H54 (cell line): ENCODE measurements at regions not wholly inside any gene's neighbourhood (a gene's known extent, or its start where the extent isn't known, plus 50 kb on each side); places are given as distances from the start of the nearest gene placed in this dataset.

Source experiments
- DNase-seq: peaks from one replicate; pipeline ENCODE4 v3.0.0; 2011; ENCODE audit warnings: low spot score, mixed read lengths; ENCODE audit not compliant: insufficient read length
- FAIRE-seq: peaks from 3 replicates; lab custom pipeline; 2011; peaks lifted over from hg19 to GRCh38; lab: Jason Lieb, UNC
- POLR2A ChIP-seq: IDR thresholded peaks from 2 replicates; pipeline ENCODE4 v1.6.1; 2011; ENCODE audit warnings: low read depth, mild to moderate bottlenecking, low read length

DNA sequence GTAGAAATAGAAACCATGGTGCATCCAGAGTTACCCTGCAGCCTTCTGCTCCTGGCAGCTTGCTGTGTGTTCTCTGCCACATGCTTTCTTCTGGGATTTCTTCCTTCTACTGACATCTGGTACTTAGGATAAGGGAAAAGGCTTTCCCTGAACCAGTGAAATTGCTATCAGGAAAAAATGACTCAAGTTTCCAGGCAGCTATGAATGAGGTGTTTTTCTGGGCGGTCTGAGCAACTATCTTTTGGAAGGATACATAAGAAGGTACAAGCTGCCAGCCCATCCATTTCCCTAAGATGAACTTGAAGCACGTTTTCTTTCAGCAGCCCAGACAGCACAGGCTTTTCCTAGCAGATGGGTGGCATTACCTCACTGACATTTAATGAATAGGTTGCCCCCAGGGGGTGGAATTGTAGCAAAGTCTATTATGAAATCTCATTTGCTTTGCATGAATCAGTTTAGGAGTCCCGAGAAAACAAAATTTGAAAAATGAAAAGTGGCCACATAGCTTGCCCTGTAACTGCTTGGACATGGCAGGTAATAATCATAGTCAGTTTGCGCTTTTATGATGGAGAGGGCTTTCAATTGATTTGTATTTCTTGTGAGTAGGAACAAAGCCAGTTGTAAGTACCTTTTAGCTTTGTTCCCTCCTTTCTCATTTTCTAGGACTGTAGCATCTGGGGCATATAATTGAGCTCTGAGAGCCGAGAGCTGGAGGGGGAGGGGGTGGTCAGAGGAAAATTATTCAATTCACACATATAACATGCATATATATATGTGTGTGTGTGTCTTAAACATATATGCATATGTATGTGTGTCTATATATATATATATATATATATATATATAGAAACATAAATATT, 108.5 kb downstream of the C9orf152 start:
- peak; percentile 27 for FAIRE-seq
- TF ChIP-seq POLR2A: no peak
- DNase-seq: no peak

DNA sequence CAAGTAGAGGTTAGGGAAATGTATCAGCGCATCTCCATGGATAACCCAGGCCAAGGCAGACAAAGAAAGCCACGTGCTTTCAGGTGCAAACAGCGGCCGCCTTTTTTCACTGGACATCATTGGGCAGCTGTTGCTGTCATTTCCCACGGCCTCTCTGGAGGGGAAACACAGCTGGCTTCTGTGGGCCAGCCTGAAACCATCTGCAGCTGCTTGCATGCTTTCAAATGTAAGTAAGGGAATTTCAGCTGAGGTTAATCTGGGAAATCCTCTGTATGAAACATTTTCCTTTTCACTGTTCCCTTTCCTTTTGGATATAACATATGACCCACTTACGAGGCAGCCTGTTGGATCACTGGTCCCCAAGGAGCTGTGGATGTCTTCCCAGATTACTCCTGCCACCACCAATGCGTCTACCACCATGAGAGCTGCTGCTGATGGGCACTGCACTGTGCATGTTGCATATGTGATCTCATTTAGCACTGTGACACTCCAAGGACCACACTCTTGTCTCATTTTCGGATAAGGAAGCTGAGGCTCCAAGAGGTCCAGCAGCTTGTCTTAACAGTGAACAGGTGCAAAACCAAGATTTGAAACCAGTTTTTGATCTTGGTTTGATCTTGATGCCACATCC, 106.3 kb downstream of the C9orf152 start:
- no peak for DNase-seq
- no peak for TF ChIP-seq POLR2A
- FAIRE-seq: no peak

DNA sequence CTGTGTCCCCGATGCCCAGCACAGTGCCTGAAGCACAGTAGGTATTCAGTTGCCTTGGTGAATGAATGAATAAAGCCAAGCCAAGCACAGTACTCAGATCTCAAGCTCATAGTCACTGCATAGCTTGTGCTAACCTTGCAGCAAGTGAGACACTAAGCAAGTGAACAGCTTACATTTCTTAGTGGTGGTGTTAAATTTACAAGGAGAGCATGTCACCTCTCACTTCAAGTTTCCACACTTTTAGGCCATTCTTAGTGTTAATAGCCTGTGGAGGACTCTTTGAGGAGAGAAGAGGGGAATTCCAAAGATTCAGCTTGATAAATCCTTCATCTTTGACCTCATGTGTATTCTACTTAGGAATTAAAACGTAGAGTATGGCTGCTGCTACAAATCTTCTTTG, 104.7 kb downstream of the C9orf152 start:
- FAIRE-seq (no peak), DNase-seq (no peak)
- no peak for TF ChIP-seq POLR2A

DNA sequence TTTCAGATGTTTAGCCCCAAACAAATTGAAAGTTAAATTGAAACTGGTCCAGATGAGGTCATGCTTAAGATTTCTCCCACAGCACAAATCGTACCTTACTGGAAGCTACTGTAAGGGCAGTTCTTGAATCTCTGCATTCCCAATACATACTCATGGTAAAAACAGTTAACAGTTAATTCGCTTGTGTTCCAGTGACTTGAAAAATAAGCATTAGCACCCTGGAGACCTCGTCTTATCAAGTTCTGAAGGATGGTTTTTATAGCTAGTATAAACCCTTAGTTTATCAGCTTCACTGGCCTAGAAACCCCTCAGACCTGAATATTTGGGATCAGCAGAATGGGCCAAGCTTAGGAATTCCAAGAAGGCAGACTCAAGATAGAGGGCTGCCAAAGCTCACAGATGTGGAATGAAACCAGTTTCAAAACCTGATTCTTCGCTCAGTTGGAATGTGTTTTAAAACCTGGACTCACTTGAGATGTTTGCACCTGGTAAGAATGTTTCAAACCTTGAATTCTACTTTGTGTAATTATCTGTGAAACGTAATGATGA, 103.6 kb downstream of the C9orf152 start:
- FAIRE-seq: no peak
- DNase-seq: no peak
- TF ChIP-seq POLR2A: no peak

DNA sequence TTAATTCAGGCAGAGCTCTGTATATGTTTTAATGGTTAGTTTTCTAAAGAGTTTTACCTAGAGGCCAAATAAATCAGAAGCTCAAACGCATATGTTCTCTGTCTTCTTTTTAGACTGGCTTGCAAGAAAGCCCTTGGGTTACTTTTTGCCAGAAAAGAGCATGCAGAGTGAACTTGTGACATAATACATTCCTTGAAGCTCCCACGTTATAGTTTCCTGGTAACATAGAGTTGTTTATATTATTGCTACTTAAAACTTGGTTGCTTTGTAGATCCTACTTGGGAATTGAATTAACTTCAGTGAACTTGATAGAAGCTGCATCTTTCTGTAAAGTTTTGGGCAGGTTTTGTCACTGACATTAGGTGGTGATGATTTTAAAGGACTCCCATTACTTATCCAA, 102.9 kb downstream of the C9orf152 start:
- TF ChIP-seq POLR2A: no peak
- no peak for FAIRE-seq
- DNase-seq: no peak

DNA sequence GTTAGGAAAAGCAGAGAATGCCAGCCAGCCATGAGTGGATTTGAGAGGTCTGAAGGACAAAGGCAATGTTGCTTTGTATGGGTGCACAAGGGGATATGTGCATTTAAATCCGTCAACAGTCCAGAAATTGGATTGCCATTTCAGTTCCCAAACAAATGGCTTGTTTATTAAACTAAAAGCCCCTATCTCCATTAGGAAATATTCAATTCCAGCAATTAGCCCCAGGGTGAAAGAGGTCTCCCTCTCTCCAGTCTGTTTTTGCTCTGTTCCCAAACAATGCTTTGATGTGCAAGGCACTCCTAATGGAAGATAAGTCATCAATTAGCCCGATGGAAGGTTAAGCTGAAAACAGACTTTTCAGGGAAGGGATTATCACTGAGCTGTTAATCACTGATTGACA, 101.3 kb downstream of the C9orf152 start:
- FAIRE-seq (no peak), DNase-seq (no peak)
- TF ChIP-seq POLR2A: no peak

DNA sequence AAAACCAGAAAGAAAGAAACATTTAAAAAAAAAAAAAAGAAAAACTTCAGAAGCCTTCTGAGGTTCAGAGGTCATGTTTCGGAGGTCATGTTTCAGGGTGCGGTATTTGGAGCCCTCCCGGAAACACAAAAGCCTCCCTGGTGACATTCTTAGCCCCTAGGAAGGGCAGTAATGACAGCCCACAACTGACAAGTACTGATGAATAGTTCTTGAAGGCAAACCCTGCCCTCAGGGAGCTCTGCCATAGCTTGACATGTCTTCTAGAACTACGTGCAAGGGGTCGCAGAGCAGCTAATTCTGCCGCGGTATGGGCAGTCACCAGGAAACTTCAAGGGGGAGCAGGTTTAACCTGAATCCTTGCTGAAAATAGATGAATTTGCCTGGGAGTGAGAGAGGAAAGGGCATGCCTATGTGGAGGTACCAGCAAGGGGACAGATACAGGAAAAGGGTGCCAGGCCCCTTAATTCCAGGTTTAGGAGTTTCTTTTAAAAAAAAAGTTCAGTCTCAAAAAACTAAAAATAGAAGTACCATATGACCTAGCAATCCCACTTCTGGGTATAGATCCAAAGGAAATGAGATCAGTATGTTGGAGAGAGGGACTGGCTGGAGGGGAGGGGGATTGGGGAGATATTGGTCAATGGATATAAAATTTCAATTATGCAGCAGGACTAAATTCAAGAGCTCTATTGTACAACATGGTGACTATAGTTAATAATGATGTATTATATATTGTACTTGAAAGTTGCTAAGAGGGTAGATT, 98.4 kb downstream of the C9orf152 start:
- no peak for TF ChIP-seq POLR2A
- DNase-seq: no peak
- no peak for FAIRE-seq

DNA sequence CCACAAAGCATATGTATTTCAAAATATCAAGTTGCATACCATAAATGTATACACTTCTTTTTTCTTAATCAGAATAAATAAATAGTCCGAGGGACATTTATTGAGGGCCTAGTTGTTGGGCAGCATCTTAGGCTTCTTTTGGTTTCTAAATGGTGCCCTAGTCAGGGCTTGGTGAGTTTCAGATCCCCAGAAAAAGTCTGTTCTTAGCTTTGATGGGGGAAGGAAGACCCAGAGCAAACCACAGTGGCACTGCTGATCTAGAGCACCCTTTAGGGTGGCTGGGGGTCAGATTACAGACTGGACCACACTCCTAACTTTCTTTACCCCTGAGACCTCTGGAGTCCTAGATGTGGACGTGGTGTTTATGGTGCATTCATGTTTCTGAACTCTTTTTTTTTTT, 97.8 kb downstream of the C9orf152 start:
- FAIRE-seq (no peak), DNase-seq (no peak)
- no peak for TF ChIP-seq POLR2A

DNA sequence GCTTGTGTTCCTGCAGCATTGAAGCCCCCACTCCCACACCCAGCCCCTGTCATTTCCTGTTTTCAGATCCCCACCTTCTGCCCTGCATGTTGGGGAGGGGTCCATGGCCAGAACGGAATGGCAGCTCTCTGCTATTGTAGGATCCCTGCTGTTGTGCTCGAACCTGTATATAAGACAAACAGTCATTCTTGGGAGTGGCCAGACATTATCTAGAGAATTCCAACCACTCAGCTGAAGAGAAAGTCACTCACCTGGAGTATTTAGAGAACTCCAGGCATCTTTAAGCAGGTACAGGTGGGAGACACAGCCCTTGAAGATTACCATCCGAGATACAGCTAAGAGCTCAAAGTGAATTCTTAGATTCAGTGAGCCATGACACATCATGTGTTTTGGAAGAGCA, 96.1 kb downstream of the C9orf152 start:
- TF ChIP-seq POLR2A: no peak

DNA sequence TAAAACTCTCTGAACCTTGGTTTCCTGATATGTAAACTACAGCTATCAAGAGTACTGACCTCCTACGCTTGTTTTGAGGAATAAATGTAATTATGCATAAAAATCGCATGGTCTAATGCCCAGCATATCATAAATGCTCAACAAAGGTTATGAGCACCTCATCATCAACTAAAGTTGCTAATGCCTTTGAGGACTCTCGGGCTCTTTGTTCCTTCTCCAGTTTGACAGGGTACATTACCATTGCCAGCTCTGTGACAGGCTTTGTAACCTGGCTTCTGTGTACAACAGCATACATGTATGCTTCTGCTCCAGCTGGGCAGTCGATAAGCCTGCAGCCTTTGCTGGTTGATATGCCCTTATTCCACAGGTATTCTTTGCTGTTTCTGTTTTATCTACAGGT, 95.2 kb downstream of the C9orf152 start:
- DNase-seq (no peak), FAIRE-seq (no peak)
- no peak for TF ChIP-seq POLR2A

More for the DNA sequence above, 96.1 kb downstream of the C9orf152 start:
- DNase-seq (no peak), FAIRE-seq (no peak)

DNA sequence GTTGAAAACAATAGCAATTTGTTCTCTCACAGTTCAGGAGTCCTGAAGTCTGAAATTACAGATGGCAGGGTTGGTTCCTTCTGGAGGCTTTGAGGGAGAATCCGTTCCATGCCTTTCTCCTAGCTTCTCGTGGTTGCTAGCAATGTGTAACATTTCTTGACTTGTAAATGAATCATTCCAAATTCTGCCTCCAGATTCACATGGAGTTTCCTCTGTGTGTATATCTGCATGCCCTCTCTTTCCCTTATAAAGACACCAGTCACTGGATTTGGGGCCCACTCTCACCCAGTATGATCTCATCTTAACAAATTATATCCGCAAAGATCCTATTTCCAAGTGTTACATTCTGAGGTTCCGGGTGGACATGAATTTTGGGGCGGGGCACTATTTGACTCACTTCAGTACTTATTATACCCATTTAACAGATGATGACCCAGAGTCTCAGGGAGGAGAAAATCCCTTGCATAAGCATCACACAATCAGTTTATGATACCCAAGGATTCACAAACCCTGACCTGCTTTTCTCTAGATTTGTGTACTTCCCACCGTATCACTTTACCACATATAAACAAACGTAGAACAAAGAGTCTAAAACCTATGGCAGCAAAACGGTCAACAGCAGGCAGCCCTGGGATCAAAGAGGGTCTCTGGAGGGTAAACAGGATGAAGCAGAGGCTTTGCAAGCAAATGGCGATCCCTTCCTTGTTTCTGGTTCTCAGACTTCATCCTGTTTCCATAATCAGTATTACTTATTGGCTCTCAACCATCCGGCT, 93.7 kb downstream of the C9orf152 start:
- DNase-seq (no peak), FAIRE-seq (no peak)
- TF ChIP-seq POLR2A: no peak

DNA sequence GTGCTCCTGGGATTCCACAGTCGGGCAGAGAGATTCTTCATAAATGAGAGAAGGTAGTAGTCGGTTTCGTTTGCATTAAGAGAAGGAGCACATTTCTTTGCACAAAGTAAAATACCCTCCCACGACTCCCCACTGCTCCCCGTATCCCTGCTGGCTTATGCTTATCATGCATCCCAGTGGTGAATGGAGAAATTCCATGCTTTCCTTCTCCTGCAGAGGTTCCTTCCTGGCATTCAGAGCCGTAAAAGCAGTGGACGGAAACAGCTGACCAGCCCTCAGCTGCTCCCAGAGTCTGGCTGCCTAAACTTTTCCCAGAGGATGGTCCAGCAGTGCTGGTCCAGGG, 93.1 kb downstream of the C9orf152 start:
- DNase-seq (no peak), FAIRE-seq (no peak)
- TF ChIP-seq POLR2A: no peak

DNA sequence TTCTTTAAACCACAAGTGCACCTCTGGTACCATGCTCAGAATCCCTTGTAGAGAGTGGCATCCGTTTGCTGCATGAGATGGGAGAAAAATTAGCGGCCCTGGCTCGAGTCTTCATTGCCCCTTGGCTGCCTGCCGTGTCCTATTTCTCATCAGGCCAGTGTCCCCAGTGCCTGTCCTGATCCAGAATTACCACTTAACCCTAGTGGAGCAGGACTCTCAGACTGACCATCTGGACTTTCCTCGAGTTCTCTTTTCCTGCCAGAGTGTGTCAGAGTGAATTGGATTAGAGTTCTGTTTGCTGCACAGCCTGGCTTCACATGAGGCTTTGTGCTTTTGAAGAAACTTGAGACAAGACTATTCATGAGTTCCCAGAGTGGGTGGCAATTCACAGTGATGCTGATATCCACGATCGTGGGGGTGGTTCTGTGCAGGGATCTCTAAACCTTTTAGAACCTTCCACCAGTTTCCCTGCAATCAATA, 92.6 kb downstream of the C9orf152 start:
- DNase-seq: no peak
- FAIRE-seq: no peak

More for the DNA sequence above, 92.6 kb downstream of the C9orf152 start:
- TF ChIP-seq POLR2A: no peak
